CD4-positive, alpha-beta T cell treated with Interleukin-10 for 1 hour (primary cell): ENCODE measurements at regions not wholly inside any gene's neighbourhood (a gene's known extent, or its start where the extent isn't known, plus 50 kb on each side); places are given as distances from the start of the nearest gene placed in this dataset.

Experiments
- DNase-seq: peaks from one replicate; pipeline ENCODE4 v3.0.0-alpha.2; 2020

- no peak for DNase-seq
Measured at GRCh38 chr7:22655781-22656180, 71.2 kb upstream of the IL6 start.

GRCh38 chr7:22654831-22655230 lies 72.2 kb upstream of the IL6 start:
- no peak for DNase-seq

GRCh38 chr7:22653951-22654350 lies 73.0 kb upstream of the IL6 start:
- no peak for DNase-seq

- no peak for DNase-seq
Measured at GRCh38 chr7:22651534-22652243, 75.3 kb upstream of the IL6 start.

- DNase-seq: no peak
Measured at GRCh38 chr7:22651036-22651435, 76.0 kb upstream of the IL6 start.

GRCh38 chr7:22649686-22650085 lies 77.3 kb upstream of the IL6 start:
- DNase-seq: no peak

- DNase-seq: no peak
Measured at GRCh38 chr7:22647451-22648257, 79.3 kb upstream of the IL6 start.

- no peak for DNase-seq
Measured at GRCh38 chr7:22645418-22646181, 81.4 kb upstream of the IL6 start.

- no peak for DNase-seq
Measured at GRCh38 chr7:22642454-22642853, 84.5 kb upstream of the IL6 start.

GRCh38 chr7:22640269-22640668 lies 86.7 kb upstream of the IL6 start:
- no peak for DNase-seq

GRCh38 chr7:22639396-22639795 lies 87.6 kb upstream of the IL6 start:
- no peak for DNase-seq

- DNase-seq: no peak
Measured at GRCh38 chr7:22635349-22635748, 91.7 kb upstream of the IL6 start.

- DNase-seq: no peak
Measured at GRCh38 chr7:22633954-22634474, 93.0 kb upstream of the IL6 start.

GRCh38 chr7:22633286-22633953 lies 93.6 kb upstream of the IL6 start:
- no peak for DNase-seq

- no peak for DNase-seq
Measured at GRCh38 chr7:22632674-22633073, 94.3 kb upstream of the IL6 start.

GRCh38 chr7:22631730-22632129 lies 95.3 kb upstream of the IL6 start:
- DNase-seq: no peak

- no peak for DNase-seq
Measured at GRCh38 chr7:22630069-22630468, 96.9 kb upstream of the IL6 start.

GRCh38 chr7:22629056-22629455 lies 97.9 kb upstream of the IL6 start:
- no peak for DNase-seq

- DNase-seq: no peak
Measured at GRCh38 chr7:22628112-22628511, 98.9 kb upstream of the IL6 start.

GRCh38 chr7:22627136-22627535 lies 99.9 kb upstream of the IL6 start:
- DNase-seq: no peak

- DNase-seq: no peak
Measured at GRCh38 chr7:22625251-22625650, 101.7 kb upstream of the IL6 start.

GRCh38 chr7:22624781-22625180 lies 102.2 kb upstream of the IL6 start:
- DNase-seq: no peak
